HG03108 (cell line): ENCODE measurements at regions not wholly inside any gene's neighbourhood (a gene's known extent, or its start where the extent isn't known, plus 50 kb on each side); places are given as distances from the start of the nearest gene placed in this dataset.
"Not testable (repeated sequence)": the region's sequence is repeated elsewhere in the genome, so short reads cannot be mapped to it uniquely, and the experiment has no call there.

ENCODE experiments used
- ATAC-seq: cut with Tn5 transposase; IDR thresholded peaks from one replicate; pipeline ENCODE4 v1.9.1; 2021; ENCODE audit warnings: moderate library complexity; ENCODE audit not compliant: unreplicated experiment

- ATAC-seq, result no peak
These were observed 1274.1 kb upstream of the SPRY2 start for GRCh38 chr13:81615031-81615430.

GRCh38 chr13:81610644-81611043 is 1269.7 kb upstream of the SPRY2 start:
- no peak for ATAC-seq

GRCh38 chr13:81609335-81609734 is 1268.4 kb upstream of the SPRY2 start:
- ATAC-seq, result no peak

- ATAC-seq, result no peak
These were observed 1265.1 kb upstream of the SPRY2 start for GRCh38 chr13:81606074-81606473.

- ATAC-seq, result no peak
These were observed 1261.3 kb upstream of the SPRY2 start for GRCh38 chr13:81602241-81602640.

DNA sequence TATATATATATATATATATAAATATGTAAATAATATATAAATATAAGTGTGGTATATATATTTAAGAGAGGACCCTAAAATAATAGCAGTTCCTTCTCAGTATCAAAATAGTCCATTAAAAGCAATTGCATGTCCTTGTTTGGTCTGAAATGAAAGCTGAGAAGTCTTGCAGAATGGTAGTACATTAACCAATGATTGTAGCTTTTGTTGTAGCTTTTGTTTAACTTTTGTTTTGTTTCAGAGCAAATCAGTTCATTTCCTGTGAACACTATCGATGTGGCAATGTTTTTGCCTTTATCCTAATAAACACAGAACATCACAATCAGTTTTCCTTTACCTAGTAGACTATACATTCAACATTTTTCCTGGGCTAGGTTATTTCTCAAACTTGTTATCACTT is 1256.2 kb upstream of the SPRY2 start:
- ATAC-seq, result no peak

DNA sequence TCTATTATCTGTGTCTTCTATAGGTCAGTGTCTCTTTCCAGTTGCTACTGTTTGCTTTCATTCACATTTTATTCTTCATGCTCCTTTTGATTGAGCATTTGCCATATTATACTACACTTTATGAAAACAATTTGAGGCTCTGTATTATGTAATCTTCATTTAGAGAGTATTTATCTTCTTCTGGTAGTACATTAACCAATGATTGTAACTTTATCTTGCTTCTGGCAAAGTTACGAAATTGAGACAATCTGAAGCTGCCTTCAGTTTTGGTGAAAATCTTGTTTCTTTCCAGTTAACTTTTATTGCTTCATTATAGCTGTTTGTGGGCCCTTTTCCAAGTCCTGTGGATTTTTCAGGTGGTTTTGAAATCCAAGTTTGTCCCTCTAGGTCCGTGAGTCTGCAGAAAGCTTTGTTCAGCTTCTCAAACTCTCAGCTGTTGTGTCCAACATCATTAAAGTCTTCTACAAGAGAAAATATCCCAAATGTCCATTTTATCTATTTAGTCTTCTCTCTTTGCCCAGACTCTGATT is 1255.4 kb upstream of the SPRY2 start:
- no peak for ATAC-seq

DNA sequence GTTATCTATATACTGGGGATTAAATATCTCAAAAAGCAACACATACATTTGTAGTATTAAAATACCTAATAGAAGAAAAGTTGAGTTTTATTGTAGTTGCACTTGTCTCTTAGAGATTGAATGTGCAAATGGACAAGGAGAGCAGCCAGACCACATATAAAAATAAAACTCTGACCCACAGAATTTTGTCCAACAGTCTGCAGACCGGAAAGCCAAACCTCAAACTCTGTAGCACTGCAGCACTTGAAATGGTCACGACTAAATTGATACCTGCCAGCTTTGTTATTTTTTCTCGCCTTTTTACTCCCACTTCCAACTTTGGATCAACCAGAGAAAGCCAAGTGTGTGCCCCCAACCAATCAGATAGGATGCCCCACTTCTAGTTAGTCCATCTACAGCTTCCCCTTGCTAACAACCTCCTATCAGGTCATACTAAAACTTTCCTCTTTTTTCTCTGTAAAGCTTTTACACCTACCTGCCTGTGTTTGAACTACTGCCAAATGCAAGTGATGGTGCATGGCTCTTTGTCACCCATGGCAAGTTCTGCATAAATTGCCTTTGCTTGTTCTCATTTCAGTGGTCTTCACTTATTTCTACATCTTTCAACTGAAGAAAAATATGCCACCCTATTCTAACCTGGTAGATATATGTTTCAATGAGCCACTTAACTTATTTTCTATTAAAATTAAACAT is 1250.7 kb upstream of the SPRY2 start:
- no peak for ATAC-seq

GRCh38 chr13:81582381-81582780 is 1241.5 kb upstream of the SPRY2 start:
- ATAC-seq, result no peak

GRCh38 chr13:81577601-81578195 is 1236.8 kb upstream of the SPRY2 start:
- no peak for ATAC-seq

DNA sequence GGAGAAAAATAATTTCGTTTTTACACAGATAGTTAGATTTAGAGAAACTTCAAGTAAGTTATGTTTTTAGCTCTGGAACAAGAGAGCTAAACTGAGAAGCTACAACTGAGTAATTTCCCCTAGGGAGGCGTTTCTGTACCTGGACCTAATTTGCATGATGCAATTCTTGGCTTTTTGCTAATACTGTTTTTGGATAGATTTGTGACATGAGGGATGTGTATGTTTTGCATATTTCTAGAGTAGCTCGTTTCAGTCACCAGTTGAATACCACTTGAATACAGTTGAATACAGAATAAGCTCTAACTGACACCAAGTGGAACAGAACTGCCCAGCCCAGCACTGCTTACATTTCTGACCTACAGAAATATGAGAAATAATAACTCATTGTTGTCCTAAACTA is 1227.9 kb upstream of the SPRY2 start:
- no peak for ATAC-seq

- no peak for ATAC-seq
These were observed 1224.9 kb upstream of the SPRY2 start for GRCh38 chr13:81565849-81566248.

DNA sequence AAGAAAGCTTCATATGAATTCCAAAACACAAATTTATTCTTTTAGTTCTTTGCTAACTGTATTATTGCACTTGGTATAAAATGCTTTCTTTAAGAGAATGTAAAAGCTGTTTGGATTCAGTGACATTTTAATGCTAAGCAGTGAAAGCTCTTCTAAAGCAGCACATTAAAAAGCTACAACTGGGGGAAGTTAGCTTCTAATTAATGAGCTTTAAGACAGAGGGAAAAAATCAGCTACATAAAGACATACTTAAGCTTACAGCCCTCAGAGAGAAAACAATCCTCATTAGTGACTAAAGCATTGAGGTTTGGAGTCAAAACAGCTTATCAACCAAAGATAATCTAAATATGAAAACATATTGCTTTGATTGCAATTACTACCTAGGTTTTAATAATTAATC is 1222.2 kb upstream of the SPRY2 start:
- no peak for ATAC-seq

DNA sequence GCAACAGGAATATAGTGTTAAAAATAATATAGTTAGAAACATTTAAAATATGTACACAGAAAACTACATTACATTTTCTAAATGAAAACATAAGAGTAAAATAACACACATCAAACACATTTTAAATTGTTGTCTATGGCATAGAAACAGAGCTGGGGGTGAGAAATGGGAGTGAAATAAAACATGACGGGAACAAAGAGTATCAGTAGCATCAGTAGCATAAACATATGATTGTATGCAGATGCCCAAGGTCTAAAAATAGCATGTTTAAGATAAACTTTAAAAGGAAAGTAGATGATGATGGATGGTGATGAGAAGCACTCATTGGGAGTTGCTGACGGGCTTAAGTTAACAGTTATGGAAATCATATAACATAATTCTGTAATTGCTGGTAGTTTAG is 1221.7 kb upstream of the SPRY2 start:
- ATAC-seq, result no peak

- ATAC-seq, result no peak
These were observed 1210.1 kb upstream of the SPRY2 start for GRCh38 chr13:81551036-81551435.

DNA sequence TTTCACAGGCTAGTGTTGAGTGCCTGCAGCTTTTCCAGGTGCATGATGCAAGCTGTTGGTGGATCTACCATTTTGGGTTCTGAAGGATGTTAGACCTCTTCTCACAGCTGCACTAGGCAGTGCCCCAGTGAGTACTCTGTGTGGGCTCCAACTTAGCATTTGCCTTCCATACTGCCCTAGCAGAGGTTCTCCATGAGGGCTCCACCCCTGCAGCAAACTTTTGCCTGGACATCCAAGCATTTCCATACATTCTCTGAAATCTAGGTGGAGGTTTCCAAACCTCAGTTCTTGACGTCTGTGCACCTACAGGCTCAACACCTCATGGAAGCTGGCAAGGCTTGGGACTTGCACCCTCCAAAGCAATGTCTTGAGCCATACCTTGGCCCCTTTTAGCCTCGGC is 1205.4 kb upstream of the SPRY2 start:
- ATAC-seq, result not testable (repeated sequence)

DNA sequence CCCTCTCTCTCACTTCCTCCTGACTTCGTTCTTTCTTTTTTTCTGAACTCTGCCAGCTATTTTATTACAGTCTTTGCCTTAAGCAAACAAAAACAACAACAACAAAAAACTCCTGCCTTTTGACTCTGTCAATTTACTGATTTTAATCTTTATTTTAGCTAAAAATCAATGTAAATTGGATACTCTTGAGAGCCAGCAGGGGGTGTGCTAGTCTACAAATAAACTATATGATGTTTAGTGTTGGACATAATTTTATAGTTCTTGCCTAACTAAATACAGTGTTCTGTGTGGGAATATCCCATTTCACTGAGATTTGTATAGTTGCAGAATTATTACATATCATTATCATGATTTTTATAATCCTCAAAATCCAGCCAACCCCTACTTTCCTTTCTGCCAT is 1199.9 kb upstream of the SPRY2 start:
- no peak for ATAC-seq

GRCh38 chr13:81539643-81540150 is 1198.8 kb upstream of the SPRY2 start:
- no peak for ATAC-seq

GRCh38 chr13:81498969-81499368 is 1158.0 kb upstream of the SPRY2 start:
- ATAC-seq, result no peak

DNA sequence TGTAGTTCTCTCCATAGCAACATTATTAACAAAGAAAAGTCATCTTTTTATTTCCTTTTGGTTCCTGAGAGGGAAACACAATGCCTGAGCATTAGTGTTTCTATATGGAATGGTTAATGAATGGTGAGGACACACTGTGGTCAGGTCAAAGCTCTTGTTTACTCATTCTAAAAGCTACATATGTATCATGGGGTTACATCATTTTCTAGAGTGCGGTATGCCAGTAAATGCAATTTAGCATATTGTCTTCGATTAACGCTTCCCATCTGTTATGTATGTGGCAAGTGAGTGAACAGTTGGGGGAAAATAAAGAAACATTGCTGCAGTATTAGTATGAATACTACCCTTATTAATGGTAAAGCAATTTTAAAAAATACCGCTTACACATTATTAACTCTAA is 1152.2 kb upstream of the SPRY2 start:
- no peak for ATAC-seq

DNA sequence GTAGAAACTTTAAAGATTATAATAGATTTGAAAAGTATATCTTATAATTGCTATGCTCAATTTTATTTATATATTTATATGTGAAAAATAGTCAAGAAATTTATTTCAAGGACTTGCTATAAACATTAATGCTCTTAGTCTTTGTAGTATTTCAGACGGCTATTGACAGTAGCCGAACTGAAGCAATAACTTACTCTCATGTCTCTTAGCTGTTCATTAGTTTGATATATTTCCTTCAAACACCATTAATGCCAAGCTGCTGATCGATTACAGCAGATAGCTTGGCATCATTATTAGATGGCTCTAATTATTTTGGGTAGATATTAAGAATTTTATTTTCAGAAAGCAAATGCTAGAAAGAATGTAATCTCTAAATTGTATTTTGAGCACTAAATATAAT is 1151.5 kb upstream of the SPRY2 start:
- no peak for ATAC-seq

DNA sequence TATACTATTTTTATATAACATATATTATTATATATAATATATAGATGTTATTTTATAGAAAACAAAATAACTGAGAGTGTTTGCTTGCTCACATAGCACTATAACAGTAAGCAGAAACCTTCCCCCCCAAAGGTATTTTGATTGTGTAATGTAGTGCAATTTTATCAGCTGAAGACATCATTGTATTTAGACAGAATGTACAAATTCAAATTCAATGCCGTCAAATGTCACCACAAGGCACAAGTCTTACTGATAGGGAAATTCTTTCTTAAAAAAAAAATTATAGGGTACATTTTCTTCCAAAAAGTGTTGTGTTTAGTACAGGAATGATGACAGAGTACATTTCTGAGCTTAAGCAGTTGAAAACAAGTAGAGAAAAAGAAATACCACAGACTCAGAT is 1147.1 kb upstream of the SPRY2 start:
- ATAC-seq, result no peak

GRCh38 chr13:81487151-81487550 is 1146.2 kb upstream of the SPRY2 start:
- ATAC-seq, result no peak
